ENCODE measurements at regions not wholly inside any gene's neighbourhood (a gene's known extent, or its start where the extent isn't known, plus 50 kb on each side); places are given as distances from the start of the nearest gene placed in this dataset.
"Not testable (repeated sequence)": the region's sequence is repeated elsewhere in the genome, so short reads cannot be mapped to it uniquely, and the experiment has no call there.

DNA sequence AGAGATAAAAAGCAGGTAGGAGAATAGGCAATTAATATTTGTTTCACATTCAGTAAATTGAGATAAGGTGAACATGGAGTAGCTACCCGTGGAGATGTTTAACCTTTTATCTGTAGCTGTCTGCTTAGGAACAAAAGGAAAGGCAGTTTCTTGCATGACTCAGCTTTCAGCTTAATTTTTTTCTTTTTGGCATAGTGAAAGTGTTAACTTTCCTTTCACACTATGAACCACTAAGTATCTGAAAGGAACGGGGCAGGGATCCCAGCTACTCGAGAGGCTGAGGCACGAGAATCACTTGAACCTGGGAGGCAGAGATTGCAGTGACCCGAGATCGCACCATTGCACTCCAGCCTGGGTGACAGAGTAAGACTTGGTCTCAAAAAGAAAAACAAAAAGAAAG lies 176.0 kb downstream of the LACC1 start:
- DNase-seq (ENCODE audit: low read depth): not testable (repeated sequence)

DNA sequence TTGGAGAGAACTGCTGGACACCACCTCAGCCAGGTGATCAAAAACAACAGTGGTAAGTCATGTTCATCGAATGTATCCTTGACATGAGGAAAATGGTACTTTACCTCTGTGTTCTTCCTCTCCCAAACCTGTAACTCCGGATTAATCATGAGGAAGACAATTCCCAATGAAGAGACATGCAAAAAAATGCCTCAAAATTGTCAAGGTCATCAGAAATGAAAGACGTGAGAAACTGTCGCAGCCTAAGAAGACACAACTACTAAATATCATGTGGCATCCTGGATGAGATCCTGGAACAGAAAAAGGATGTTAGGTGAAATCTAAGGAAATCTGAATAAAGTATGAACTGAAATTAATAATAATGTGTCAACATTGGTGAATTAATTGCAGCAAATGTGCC lies 178.4 kb downstream of the LACC1 start:
- no peak for DNase-seq (ENCODE audit: low read depth)

DNA sequence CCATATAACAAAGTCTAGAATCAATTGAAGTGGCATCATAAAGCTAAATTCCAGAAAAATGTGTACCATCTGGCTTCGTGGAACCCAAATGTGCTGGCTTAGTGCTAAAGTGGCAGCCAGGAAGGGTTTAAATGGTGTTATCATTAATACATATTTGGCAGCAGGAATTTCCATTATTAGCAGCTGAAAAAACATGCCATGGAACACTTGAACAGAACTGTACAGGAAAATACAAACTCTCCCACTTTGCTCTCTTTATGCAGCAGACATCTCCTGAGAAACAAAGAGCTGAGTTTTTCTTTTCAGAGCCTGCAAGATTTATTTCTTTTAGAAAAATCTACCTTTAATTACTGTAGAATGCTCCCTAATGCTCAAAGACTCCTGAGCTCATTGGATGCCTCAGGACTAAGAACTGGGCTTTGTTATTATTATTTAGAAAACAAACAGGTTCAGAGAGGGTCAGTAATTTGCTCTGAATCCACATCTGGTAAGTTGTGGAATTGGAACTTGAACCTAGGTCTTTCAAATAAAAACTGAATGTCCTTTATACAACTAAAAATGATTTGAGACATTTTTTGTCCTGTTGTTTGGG lies 179.0 kb downstream of the LACC1 start:
- DNase-seq (ENCODE audit: low read depth): no peak

DNA sequence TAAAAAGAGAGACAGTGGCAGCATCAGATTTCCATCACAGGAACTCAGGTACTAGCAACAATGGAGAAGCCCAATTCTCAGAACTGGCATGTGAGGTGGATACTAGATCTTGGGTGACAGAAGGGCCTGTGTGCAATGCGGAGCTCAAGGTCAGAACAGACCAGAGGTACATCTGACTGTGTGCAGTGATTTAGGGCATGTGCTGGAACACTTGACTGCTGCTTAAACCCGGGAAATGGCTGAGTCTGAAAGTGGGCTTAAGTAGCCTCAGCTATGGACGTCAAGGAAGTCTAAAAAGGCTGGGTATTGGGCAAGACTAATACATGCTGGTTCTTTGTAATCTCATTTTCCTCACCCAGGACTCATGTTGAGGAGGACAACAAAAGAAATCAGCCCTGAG lies 182.2 kb downstream of the LACC1 start:
- DNase-seq (ENCODE audit: low read depth): no peak

DNA sequence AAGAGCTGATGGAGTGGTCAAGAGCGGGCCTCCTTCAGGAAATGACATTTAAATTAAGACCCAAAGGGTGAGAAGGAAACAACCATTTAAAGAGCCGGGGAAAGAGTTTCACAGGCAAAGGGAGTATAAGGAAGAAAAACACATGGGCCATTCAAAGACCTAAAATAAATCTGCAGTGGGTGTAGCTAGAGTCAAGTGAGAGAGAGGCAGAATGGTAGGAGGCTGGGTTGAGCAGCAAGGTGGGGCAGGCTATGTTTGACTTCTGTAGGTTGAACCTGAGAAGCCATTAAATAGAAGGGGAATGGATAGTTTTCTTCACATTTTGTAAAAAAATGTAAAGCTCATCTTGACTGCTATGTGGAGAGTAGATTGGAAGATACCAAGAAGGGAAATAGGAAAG lies 183.8 kb downstream of the LACC1 start:
- DNase-seq (ENCODE audit: low read depth): no peak

DNA sequence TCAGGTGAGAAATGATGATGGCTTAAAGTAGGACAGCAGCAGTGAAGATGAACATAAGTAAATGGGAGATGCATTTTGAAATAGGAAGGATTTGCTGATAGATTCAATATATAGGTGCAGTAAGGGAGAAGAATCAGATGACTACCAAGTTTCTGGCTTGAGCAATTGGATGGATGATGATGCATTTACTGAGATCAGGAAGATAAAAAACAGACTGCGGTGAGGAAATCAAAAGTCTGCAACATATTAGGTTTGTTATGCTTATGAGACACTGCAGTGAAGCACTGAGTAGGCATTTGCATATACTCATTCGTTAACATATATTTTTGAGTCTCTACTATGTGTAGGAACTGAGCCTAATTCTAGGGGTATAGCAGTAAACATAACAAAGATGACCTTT lies 184.2 kb downstream of the LACC1 start:
- no peak for DNase-seq (ENCODE audit: low read depth)

DNA sequence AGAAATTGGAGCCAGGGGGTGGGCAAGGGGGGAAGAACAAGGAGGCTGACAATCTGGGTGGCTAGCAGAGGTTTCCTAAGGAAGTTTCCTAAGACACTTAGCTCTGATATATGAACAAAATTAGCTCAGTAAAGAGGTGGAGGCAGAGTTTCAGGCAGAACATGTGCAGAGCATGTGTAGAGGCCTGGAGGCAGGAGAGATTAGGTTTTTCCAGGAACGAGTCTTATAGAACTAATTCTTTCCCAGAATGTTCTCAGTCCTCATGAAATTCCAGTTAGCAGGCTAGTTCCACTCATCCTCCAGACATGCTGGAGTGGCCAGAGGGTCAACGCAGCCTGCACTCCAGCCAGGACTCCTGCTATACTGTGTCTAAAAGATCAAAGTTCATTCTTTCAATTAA lies 184.7 kb downstream of the LACC1 start:
- DNase-seq (ENCODE audit: low read depth): no peak

DNA sequence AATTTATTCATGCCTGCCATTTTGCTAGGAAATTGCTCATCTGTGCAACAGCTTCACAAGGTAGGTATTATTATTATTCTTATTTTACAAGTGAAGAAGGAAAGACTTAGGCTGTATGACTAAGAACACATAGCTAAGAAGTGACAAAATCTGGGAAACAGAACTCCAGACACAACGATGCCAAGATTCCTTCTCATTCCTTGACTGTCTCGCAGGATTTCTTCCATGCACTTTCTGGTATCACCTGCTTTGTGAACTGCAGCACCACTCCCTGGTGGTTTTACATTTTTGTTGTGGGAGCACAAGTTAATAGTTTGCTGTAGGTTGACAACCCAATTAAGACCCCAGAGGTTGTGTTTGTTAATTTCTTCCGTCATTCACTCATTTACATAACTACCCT lies 188.5 kb downstream of the LACC1 start:
- no peak for DNase-seq (ENCODE audit: low read depth)

DNA sequence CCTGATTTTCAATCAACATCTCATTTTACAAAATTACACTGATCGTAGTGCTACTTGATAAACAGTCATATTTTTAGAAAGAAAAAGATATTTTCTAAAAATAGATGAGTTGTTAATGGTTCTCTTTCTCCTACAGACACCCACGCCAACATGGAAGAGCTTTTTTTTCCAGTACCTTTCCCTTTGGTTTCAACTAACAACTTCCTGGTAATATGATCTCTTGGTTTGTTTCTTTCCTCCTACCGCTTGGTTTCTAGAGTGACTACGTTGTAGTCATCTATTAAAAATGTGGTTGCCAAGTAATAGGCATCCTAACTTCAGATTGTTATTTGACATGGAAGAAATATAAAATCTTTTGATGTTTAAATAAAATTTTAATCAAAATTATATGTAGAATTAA lies 189.0 kb downstream of the LACC1 start:
- no peak for DNase-seq (ENCODE audit: low read depth)

DNA sequence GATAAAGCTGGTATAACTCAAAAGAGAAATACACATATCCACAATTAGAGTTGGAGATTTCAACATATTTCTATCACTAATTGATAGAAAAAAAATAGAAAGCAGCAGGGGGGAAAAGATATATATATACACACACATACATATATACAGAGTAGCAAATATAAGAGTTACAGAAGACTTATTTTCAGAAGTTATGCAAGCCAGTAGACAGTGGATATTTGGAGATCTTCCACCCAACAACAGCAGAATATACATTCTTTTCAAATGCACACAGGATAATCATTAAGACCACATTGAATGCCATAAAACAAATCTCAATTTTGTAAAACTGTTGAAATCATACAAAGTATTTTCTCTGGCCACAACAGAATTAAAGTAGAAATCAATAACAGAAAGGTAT lies 192.8 kb downstream of the LACC1 start:
- DNase-seq (ENCODE audit: low read depth): no peak

DNA sequence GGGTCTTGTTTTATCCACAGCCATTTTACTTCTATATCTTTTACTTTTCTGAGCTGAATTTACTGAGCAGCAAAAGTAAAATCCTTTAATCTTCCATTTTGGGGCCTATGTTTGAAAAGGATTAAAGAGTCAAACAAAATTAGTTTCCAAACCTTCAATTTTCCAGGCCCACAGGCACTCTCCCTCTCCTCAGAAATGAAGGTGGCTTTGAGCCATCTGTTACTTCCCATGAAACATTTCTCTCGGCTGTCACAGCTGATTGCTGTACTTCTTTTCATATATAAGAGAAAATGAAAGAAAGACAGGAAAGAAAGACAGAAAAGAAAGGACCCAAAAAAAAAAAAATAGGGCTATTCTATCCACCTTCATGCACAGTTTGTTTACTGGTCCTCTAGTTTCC lies 194.9 kb downstream of the LACC1 start:
- DNase-seq (ENCODE audit: low read depth): no peak

DNA sequence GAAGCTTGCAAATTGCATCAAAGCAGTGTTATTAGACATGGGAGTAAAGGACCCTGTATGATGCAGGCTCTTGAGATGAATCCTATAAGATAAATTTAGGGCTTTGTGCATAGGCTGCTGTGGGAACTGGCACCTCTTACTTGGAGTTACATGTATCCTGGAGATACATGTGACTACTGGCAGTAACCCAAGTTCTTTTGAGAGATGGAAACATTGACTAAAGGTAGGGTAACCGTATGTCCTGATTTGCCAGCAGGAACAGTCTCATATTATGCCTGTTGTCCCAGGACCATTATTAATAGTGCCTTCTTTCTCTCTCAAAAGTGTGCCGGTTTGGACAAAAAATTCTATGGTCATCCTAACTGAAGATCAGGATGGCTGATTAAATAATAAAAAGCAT lies 195.4 kb downstream of the LACC1 start:
- DNase-seq (ENCODE audit: low read depth): no peak

DNA sequence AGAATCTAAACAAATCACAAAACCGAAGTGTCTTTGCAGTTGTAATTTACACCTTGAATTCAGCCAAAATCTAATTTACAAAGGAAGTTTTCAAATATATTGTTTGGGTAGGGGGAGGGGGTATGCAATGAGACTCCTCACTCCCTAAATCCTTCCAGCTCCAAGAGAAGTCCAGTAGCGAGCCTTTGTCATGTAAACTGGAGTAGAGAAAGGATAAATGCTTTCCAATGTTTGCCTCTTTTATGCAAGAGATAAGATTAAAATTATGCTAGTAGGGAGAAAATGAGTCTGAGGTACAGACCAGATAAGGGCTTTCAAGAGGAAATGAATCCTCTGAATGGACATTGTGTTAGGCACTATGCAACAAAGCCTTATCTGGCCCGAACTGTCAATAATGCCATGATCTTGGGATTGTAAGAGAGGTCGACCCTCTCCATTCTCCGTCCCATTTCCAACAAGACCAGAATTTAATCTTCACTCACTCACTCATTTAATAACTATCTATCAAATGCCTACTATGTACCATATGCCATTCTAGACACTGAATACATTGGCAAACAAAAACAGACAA lies 199.2 kb downstream of the LACC1 start:
- no peak for DNase-seq (ENCODE audit: low read depth)

DNA sequence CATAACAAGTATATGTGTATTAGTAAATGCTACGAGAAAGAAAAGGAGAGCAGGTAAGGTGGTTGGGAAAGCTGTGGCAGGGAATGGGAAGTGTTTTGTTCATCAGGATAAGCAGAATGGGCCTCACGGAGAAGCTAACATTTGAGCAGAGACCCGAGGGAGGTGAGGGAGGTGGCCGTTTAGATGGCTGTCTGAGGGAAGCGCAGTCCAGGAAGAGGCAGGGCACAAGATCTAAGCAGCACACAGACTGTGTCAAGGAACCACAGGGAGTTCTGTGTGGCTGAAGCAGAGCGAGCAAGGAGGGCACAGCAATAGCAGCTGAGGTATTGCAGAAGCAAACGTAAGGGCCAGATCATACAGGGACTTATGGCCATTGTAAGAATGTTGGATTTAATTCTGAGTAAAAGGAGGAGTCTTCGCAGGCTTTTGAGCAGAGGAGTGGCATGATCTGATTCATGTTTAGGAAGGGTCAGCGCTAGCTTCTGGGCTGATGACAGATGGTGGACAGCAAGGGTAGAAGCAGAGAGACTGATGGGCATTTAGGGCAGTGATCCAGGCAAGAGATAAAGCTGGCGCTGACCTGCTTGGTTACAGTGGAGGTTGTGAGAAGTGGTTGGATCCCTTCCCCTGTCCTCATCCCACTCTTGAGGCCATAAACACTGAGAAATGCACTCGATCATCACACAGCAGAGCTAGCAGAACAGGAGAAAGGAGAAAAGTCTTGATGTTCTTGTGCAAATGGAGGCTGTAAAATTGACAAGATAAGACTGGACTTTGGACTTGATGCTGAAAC lies 199.9 kb downstream of the LACC1 start:
- DNase-seq (ENCODE audit: low read depth): no peak

DNA sequence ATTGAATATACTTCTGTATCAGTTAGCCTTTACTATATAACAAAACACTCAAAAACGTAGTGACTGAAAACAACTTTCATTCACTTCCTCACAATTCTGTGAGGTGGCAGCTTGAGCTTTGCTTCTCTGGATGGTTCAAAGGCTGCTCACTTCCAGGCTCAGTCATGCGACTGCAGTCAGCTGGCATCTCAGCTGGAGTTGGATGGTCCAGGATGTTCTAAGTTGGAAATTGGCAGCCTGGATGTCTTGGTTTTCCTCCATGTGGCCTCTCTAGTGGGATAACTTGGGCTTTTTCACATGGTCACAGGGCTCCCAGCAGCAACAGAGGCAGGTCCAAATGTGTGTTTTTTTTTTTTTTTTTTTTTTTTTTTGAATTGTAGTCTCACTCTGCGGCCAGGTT lies 204.4 kb downstream of the LACC1 start:
- no peak for DNase-seq (ENCODE audit: low read depth)

DNA sequence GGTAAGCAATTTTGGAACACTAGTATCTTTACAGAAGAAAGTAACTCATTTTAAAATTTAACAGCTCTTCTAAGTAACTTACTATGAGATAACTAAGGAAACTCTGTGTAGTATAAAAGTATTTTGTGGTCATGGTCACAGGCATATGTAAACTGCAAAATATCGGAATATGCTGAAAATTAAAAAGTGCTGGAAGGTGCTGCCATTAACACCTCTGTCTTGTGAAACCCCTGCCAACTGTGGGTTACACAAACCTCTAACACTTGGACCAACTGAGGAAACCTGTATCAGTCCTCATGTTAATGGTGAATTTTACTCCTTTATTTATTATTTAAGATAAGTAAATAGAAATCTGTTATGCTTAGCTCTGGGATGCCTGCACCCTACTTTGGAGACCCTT lies 206.7 kb downstream of the LACC1 start:
- DNase-seq (ENCODE audit: low read depth): no peak

DNA sequence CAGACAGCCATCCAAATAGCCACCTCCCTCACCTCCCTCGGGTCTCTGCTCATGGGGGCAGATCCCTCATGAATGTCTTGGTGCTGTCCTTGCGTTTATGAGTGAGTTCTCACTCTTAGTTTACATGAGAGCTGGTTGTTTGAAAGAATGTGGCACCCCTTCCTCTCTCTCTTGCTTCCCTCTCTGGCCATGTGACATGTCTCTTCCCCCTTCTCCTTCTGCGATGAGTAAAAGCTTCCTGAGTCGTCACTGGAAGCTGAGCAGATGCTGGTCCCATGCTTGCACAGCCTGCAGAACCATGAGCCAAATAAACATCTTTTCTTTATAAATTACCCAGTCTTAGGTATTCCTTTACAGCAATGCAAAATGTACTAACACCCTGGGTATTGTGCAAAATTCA lies 208.7 kb downstream of the LACC1 start:
- DNase-seq (ENCODE audit: low read depth): no peak

DNA sequence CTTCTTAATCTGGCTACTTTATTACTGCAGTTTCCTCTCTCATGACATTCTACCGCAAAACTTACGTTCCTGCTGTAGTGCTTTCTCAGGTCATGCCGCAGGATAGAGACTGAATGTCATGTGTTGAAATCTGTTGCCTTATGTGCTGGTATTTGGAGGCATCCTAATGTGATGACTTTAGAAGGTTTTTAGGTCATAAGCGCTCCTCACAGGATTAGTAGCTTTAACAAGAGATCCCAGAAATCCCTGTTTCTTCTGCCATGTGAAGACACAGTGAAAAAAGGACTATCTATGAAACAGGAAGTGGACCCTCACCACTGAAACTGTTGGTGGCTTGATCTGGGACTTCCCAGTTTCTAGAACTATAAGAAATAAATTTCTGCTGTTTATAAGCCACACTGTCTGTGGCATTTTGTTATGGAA lies 209.3 kb downstream of the LACC1 start:
- no peak for DNase-seq (ENCODE audit: low read depth)

DNA sequence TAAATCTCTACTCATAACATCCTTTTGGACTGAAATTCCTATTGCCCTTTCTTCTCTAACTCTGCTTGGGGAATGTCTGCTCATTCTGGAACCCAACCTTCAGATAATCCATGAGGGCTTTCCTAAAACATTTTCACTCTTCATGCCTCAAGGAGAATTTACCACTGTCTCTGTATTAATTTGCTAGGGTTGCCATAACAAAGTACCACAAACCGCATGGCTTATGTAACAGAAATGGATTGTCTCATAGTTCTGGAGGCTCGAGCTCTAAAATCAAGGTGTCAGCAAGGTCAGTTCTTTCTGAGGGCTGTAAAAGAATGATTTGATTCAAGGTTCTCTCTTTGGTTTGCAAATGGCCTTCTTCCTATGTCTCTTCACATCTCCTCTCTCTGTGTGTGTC lies 209.7 kb downstream of the LACC1 start:
- no peak for DNase-seq (ENCODE audit: low read depth)

DNA sequence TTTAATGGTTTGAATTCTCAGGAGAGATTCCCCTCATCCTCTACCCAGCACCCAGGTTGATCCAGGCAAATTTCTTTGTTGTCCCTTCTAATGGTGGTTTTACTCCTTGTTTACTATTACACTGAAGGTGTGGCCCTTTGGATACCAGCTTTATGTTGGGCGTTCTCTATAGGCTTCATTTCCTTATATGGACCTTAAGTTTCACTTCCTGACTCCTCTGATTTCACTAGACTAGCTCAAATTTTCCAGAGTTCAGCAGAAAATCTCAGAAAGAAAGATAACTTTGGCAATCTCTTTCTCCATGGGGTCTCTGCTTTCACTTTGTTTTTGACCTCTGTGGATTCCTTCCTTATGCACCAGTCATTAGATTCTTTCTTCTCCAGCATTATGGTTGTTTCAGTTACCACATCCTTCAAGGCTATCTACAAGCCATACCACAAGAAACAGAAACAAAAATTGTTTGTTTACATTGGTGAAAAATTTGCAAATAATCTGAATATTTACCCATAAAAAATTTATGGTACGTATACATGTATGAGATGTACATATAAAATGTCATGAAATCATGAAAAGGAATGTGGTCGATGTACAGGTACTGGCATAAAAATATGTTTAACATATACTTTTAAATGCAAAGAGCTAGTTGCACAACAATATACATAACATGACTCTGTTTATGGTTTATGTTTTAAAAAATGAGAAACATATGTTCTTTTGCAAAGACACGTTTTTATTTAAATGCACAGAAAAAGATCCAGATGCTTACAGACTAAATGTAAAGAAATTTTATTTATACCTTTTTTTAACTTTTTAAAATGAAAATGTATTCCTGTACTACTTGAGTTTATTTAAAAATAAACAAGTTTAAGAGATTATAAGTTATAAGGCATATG lies 212.6 kb downstream of the LACC1 start:
- no peak for DNase-seq (ENCODE audit: low read depth)

DNA sequence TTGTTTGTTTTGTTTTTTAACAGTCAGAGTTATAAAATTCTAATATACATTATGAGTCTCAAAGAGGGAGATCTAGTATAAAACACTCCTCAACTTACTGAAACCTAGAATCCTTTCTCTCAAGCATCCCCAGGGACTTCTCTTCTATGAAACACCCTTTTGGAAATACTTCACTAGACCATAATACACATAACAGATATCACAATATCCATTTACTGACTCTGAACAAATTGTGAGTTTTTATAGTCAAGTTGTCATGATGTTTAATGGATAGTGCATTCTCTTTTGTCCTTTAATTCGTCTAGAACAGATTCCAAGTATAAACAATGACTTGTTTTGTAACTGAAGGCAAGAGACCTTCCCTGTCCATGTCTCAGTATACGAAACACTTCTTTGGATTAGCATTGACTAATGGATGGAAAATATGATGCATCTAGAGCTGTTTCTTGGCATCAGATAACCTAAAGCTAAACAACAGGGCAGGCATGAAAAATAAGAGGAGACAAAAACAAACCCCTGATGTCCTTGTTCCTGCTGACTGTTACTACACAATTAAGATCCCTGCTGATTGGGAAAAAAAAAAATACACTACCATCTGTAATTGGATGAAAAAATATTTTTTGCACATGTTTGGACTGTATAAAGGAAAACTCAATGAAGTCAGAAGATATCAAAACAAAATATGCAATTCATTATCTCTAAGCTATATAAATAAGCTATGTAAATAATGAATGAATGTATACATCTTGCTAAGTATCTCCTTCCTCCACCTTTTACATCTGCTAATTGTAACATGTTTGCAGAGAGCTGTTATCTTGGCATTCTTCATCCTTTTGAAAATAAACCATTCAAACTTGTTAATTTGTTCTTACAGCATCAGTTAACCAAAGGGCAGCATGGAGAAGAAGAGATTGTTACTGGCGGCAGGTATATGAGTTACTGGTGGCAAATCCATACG lies 214.2 kb downstream of the LACC1 start:
- DNase-seq (ENCODE audit: low read depth): no peak

DNA sequence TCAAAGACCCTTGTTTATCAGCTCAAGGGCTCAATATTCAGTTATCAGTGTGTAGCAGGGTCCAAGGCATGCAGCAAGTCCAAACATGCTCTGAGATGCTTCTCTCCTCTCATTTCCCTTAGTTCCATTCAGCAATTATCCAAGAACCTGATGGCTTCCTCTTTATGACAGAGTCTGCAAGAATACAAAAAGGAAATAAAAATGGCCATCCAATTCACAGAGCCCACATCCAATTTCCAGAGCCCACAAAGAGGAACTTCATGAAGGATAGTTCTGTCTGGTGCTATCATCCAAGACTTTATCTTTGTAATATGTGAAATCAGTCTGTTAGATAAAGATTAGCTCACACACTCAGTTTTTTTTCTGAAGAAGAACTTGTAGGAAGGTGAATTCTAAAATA lies 217.2 kb downstream of the LACC1 start:
- DNase-seq (ENCODE audit: low read depth): no peak
